ENCODE measurements at regions not wholly inside any gene's neighbourhood (a gene's known extent, or its start where the extent isn't known, plus 50 kb on each side); places are given as distances from the start of the nearest gene placed in this dataset.
A peak's percentile ranks its signal among the peaks of the same experiment; 100 is the strongest.
"Not testable (repeated sequence)": the region's sequence is repeated elsewhere in the genome, so short reads cannot be mapped to it uniquely, and the experiment has no call there.

GRCh38 chr2:4959219-4959618, 733.0 kb upstream of the SOX11 start:
- DNase-seq, result no peak

GRCh38 chr2:4962419-4962818, 729.8 kb upstream of the SOX11 start:
- DNase-seq, result no peak

- DNase-seq, result no peak
Measured at GRCh38 chr2:4963106-4963505, 729.1 kb upstream of the SOX11 start.

GRCh38 chr2:4964001-4964540, 728.1 kb upstream of the SOX11 start:
- DNase-seq, result no peak

GRCh38 chr2:4964579-4964978, 727.6 kb upstream of the SOX11 start:
- no peak for DNase-seq

- DNase-seq, result no peak
Measured at GRCh38 chr2:4965556-4966320, 726.4 kb upstream of the SOX11 start.

- no peak for DNase-seq
Measured at GRCh38 chr2:4967206-4967605, 725.0 kb upstream of the SOX11 start.

GRCh38 chr2:4972472-4972871, 719.7 kb upstream of the SOX11 start:
- DNase-seq, result no peak

GRCh38 chr2:4973354-4973753, 718.8 kb upstream of the SOX11 start:
- DNase-seq, result no peak

- DNase-seq, result no peak
Measured at GRCh38 chr2:4973973-4974372, 718.2 kb upstream of the SOX11 start.

GRCh38 chr2:4976407-4976806, 715.8 kb upstream of the SOX11 start:
- DNase-seq, result no peak

GRCh38 chr2:4979111-4979510, 713.1 kb upstream of the SOX11 start:
- DNase-seq, result no peak

- DNase-seq, result no peak
Measured at GRCh38 chr2:4980995-4981394, 711.2 kb upstream of the SOX11 start.

GRCh38 chr2:4981802-4982409, 710.3 kb upstream of the SOX11 start:
- DNase-seq, result no peak

- DNase-seq, result not testable (repeated sequence)
Measured at GRCh38 chr2:4988444-4988843, 703.7 kb upstream of the SOX11 start.

GRCh38 chr2:4992226-4992625, 700.0 kb upstream of the SOX11 start:
- no peak for DNase-seq

GRCh38 chr2:4995466-4995865, 696.7 kb upstream of the SOX11 start:
- no peak for DNase-seq

- DNase-seq, result no peak
Measured at GRCh38 chr2:5007596-5007995, 684.6 kb upstream of the SOX11 start.

GRCh38 chr2:5019324-5019723, 672.9 kb upstream of the SOX11 start:
- no peak for DNase-seq

GRCh38 chr2:5020116-5020875, 671.9 kb upstream of the SOX11 start:
- peak; percentile 19 for DNase-seq

- peak; percentile 29 for DNase-seq
Measured at GRCh38 chr2:5021136-5021535, 671.0 kb upstream of the SOX11 start.

- no peak for DNase-seq
Measured at GRCh38 chr2:5022061-5022460, 670.1 kb upstream of the SOX11 start.

GRCh38 chr2:5022708-5023635, 669.2 kb upstream of the SOX11 start:
- not testable (repeated sequence) for DNase-seq
